Common myeloid progenitor, CD34-positive (primary cell): ENCODE measurements at regions not wholly inside any gene's neighbourhood (a gene's known extent, or its start where the extent isn't known, plus 50 kb on each side); places are given as distances from the start of the nearest gene placed in this dataset.

Experiments
- CTCF ChIA-PET: fragments of 350-600 bp; sonication (Branson Sonifier 250); formaldehyde crosslinking; loops from one replicate; lab custom pipeline; 2021; ENCODE audit warnings: antibody characterized with exemption; lab: Charles Lee
- POLR2A ChIA-PET: fragments of 350-600 bp; sonication (Branson Sonifier 250); formaldehyde crosslinking; loops from one replicate; lab custom pipeline; 2021; ENCODE audit warnings: antibody characterized with exemption; lab: Charles Lee
- DNase-seq, 3 donors: peaks; one replicate each; pipeline versions ENCODE4 v3.0.0 to v3.0.0-alpha.2; 2013
- H3K27ac ChIP-seq, 2 experiments: 1 replicate in 1 of 2; 2 replicates in 1 of 2; pipeline ENCODE4 v1.7.0; 2013; ENCODE audit warnings: inconsistent platforms in 2 of 2, low read length in 2 of 2, mild to moderate bottlenecking in 2 of 2, low read depth in 1 of 2, moderate library complexity in 1 of 2; ENCODE audit not compliant: severe bottlenecking in 2 of 2, insufficient read depth in 1 of 2, poor library complexity in 1 of 2
- H3K27me3 ChIP-seq, 5 experiments: replicated peaks in 2 of 5; 1 replicate in 3 of 5; 2 replicates in 2 of 5; pipeline versions ENCODE4 v1.6.1 to v1.7.0; 2013; ENCODE audit warnings: low read length in 4 of 5, mild to moderate bottlenecking in 2 of 5, moderate library complexity in 2 of 5, inconsistent platforms in 1 of 5; ENCODE audit not compliant: insufficient read depth in 5 of 5, control insufficient read depth in 4 of 5
- H3K36me3 ChIP-seq, 4 experiments: 1 replicate in 2 of 4; 2 replicates in 2 of 4; pipeline versions ENCODE4 v1.6.1 to v1.7.0; 2013; ENCODE audit warnings: low read length in 3 of 4, control low read depth in 1 of 4, mild to moderate bottlenecking in 1 of 4; ENCODE audit not compliant: control insufficient read depth in 4 of 4, insufficient read depth in 4 of 4
- H3K4me1 ChIP-seq, 4 experiments: 1 replicate in 3 of 4; 2 replicates in 1 of 4; pipeline versions ENCODE4 v1.6.1 to v1.7.1; 2013; ENCODE audit warnings: low read length in 3 of 4, mild to moderate bottlenecking in 3 of 4, control low read depth in 1 of 4, inconsistent platforms in 1 of 4, moderate library complexity in 1 of 4; ENCODE audit not compliant: control insufficient read depth in 4 of 4, insufficient read depth in 4 of 4; ENCODE audit errors: control extremely low read depth in 1 of 4
- H3K4me3 ChIP-seq, 7 experiments: 1 replicate in 4 of 7; 2 replicates in 3 of 7; pipeline versions ENCODE4 v1.5.1 to v1.7.0; 2013; ENCODE audit warnings: mild to moderate bottlenecking in 7 of 7, low read length in 6 of 7, moderate library complexity in 6 of 7, inconsistent platforms in 2 of 7, low read depth in 2 of 7, control low read depth in 1 of 7; ENCODE audit not compliant: insufficient read depth in 4 of 7, control insufficient read depth in 1 of 7; ENCODE audit errors: extremely low read depth in 1 of 7
- H3K9me3 ChIP-seq, 5 experiments: 1 replicate in 4 of 5; 2 replicates in 1 of 5; pipeline versions ENCODE4 v1.6.1 to v1.7.1; 2013; ENCODE audit warnings: low read length in 4 of 5, mild to moderate bottlenecking in 2 of 5, inconsistent platforms in 1 of 5, low read depth in 1 of 5, moderate library complexity in 1 of 5; ENCODE audit not compliant: control insufficient read depth in 4 of 5, insufficient read depth in 2 of 5; ENCODE audit errors: control extremely low read depth in 1 of 5
- WGBS: methylation state at CpG from one replicate; pipeline ENCODE4 v1.1.5; 2013; ENCODE audit not compliant: insufficient coverage; 5-methylcytosine and 5-hydroxymethylcytosine counted together

DNA sequence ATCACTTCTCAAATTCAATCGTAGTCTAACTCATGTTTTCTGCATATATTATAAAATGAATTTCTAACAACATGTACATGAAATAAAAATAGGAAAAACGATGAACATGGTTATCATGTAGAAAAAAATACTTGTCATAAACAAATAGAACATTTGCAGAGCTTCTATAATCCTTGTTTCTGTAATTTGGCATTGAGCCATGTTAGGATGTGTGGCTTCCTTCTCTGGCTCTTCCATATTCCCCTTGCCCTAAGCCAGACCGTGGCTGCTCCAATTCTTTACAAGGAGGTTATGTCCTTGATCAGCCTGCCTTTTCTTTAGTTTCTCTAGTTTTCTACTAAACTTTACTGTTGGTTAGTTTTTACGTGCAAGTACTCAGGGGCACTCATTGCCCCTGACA lies 155.3 kb downstream of the COL6A3 start:
- Histone ChIP-seq H3K27me3 (no peaks in the 10 kb centered on the region), H3K27ac (no peak overlapping the region), H3K36me3 (no peaks in the 10 kb centered on the region), H3K4me3 (no peak overlapping the region), H3K4me1 (peaks cover 5 to 22% (median 10%) of the 10 kb centered on the region in 4 experiments), H3K9me3 (no peaks in the 10 kb centered on the region)
- ChIA-PET CTCF (no interaction called here), POLR2A (no interaction called here)
- no peak for DNase-seq
- WGBS, result 83% methylated on average over 2 of the region's 4 CpGs

DNA sequence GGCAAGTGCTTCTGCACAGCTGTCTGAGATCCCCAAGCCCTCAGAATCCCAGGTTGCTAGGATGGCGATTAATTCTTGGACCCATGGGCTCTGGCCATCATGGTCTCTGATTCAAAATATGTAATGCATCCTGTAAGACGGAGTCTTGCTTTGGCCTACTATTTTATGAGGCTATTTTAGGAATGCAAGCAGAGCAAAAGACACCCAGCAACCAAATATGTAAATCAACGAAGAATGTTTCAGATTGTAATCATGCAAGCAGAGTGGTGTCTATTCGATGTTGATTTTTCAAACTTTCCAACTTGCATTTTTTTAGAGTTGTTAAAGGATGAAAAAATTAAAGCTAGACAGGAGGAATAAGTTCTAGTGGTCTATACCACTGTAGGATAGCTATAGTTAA lies 154.8 kb downstream of the COL6A3 start:
- no peaks in the 10 kb centered on the region for H3K9me3 ChIP-seq
- 100% methylated on average over 1 of the region's 4 CpGs for WGBS
- no peaks in the 10 kb centered on the region for H3K27me3 ChIP-seq
- no peaks in the 10 kb centered on the region for H3K36me3 ChIP-seq
- no peak for DNase-seq
- no peak overlapping the region for H3K27ac ChIP-seq
- no peak overlapping the region for H3K4me3 ChIP-seq
- H3K4me1 ChIP-seq, result peaks cover 5 to 22% (median 10%) of the 10 kb centered on the region in 4 experiments
- POLR2A ChIA-PET, result no interaction called here
- CTCF ChIA-PET, result interaction anchor here (1.0 kb wide), 1 partner anchor 11 kb away, joined by 3 read pairs; no protein-coding TSS in a partner anchor

DNA sequence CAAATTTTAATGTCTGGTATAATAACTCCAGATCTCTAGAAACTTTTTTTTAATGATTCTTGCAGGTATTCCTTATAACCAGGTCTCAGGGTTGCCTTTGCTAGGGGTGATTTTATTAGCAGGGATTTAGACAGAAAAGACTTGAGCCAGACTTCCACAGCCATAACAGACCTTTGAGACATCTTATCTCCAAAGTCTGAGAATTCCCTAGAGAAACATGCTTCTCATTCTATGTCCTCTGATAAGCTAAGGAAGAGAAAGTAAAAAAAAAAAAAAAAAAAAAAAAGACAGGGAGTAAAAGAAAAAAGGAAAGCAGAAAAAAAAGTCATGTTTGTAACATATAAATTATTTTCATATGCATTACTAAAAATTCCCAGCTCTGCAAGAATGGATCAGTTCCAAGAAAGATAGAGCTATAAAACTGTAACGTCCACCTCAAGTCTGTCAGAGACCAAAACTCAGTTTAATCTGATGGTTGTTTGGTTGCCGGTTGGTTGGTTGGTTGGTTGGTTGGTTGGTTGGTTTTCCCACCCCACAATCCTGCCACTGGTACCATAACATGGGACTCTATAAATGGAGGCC lies 153.8 kb downstream of the COL6A3 start:
- no peak for DNase-seq
- no CpG with 5 or more reads among the region's 2 CpGs for WGBS
- Histone ChIP-seq H3K4me1 (peaks cover 5 to 22% (median 10%) of the 10 kb centered on the region in 4 experiments), H3K4me3 (no peak overlapping the region), H3K27me3 (no peaks in the 10 kb centered on the region), H3K9me3 (no peaks in the 10 kb centered on the region), H3K27ac (no peak overlapping the region), H3K36me3 (no peaks in the 10 kb centered on the region)
- CTCF ChIA-PET, result interaction anchor here (1.0 kb wide), 1 partner anchor 10 kb away, joined by 3 read pairs; no protein-coding TSS in a partner anchor
- POLR2A ChIA-PET, result no interaction called here

DNA sequence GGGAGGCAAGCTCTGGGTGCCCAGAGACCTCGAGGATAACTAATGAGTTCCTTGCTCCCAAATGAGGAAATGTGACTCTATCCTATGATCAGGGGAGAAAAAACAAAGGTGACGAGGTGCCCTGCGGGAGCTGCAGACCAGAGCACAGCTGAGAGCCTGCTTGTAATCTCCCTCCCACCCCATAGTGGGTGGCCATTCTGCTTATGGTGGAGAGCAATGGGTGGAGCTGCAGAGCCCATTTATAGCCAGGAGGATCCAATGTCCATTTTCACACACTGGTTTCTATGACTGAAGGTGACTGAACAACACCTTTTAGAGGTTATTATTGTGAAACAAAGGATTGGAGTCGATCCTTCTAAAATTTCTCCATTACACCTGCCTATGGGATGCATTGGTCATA lies 153.3 kb downstream of the COL6A3 start:
- WGBS, result 91% methylated on average over 1 of the region's 4 CpGs
- H3K9me3 ChIP-seq, result no peaks in the 10 kb centered on the region
- no peak overlapping the region for H3K27ac ChIP-seq
- H3K4me1 ChIP-seq, result peaks cover 5 to 22% (median 10%) of the 10 kb centered on the region in 4 experiments
- ChIA-PET CTCF (no interaction called here), POLR2A (no interaction called here)
- H3K27me3 ChIP-seq, result no peaks in the 10 kb centered on the region
- no peaks in the 10 kb centered on the region for H3K36me3 ChIP-seq
- DNase-seq, result no peak
- no peak overlapping the region for H3K4me3 ChIP-seq

DNA sequence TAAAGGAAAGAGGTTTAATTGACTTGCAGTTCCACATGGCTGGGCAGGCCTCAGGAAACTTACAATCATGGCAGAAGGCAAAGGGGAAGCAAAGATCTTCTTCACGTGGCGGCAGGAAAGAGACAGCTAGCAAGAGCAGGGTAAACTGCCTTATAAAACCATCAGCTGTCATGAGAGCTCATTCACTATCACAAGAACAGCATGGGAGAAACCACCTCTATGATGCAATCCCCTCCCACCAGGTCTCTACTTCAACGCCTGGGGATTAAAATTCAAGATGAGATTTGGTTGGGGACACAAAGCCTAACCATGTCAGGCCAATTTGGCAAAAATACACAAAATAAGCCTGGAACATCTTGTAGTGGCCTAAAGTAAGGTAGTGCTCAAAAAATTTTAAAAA lies 152.6 kb downstream of the COL6A3 start:
- no peak for DNase-seq
- POLR2A ChIA-PET, result no interaction called here
- CTCF ChIA-PET, result no interaction called here
- Histone ChIP-seq H3K27ac (no peak overlapping the region), H3K4me1 (peaks cover 5 to 22% (median 10%) of the 10 kb centered on the region in 4 experiments), H3K9me3 (no peaks in the 10 kb centered on the region), H3K4me3 (no peak overlapping the region), H3K36me3 (no peaks in the 10 kb centered on the region), H3K27me3 (no peaks in the 10 kb centered on the region)
- WGBS, result 75% methylated on average over 2 of the region's 3 CpGs

DNA sequence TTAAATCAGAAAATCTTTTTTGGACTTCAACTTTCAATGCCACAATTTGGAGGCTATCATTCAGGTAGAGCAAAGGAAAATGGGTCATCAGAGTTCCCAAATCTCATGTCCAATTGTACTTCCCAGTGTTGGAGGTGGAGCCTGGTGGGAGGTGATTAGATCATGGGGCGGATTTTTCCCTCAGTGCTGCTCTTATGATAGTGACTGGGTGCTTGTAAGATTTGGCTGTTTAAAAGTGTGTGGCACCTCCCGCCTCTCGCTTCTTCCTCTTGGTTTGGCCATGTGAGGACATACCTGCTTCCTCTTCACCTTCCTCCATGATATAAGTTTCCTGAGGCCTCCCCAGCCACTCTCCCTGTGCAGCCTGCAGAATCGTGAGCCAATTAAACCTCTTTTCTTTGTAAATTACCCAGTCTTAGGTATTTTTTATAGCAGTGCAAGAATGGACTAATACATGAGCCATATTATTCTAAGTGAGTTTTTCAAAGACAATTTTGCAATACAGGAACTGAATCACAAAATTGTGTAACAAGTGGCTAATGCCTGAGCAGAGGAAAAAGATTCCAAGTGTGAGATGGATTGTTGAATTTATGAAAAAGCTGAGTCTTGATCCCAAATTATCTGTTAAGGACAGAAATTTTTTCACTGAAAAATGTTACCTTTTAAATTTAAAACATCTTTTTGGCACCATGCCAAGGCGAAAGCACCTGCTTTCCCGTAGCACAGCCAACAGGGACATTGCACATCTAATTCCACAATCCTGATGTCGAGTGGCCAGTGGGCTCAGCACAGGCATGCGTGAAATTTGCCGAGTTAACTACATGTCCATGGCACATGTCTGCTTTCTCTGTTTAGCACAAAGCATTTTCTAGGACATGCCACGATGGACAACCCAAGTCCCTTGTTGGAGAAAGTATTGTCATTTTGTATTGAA lies 150.9 kb downstream of the COL6A3 start:
- H3K36me3 ChIP-seq, result no peaks in the 10 kb centered on the region
- no peak overlapping the region for H3K27ac ChIP-seq
- H3K27me3 ChIP-seq, result no peaks in the 10 kb centered on the region
- 100% methylated on average over 7 of the region's 10 CpGs for WGBS
- no peak overlapping the region for H3K4me3 ChIP-seq
- H3K9me3 ChIP-seq, result no peaks in the 10 kb centered on the region
- peak in 2 of 3 donors; percentile 11 to 18 for DNase-seq
- CTCF ChIA-PET, result no interaction called here
- POLR2A ChIA-PET, result no interaction called here
- H3K4me1 ChIP-seq, result peaks cover 0 to 8% (median 7%) of the 10 kb centered on the region in 4 experiments
